ENCODE measurements at regions not wholly inside any gene's neighbourhood (a gene's known extent, or its start where the extent isn't known, plus 50 kb on each side); places are given as distances from the start of the nearest gene placed in this dataset.

DNA sequence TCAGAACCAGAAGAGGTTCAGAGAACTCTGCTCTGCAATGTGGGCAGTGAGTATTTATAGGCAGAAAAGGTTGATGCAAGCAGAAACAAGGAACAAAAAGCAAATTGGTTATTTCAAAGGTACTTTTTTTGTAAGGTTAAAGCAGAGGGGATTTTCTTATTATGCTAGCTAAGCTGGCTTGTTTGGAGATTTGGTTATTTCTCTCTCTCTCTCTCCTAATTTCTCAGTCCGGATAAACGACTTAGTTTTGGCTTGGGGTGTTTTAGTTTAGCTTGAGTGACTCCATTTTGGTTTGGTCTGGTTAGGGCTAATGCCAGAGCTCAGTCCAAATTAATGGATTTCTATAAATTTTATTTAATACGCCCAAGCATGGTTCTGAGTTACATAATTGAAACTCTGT is 566.8 kb downstream of the SH2D4B start:
- Histone ChIP-seq H3K9me3 (ENCODE audit: control insufficient read depth, insufficient read depth, low read length) (0 out of 2 replicates have a peak, but pooled peaks cover 2% of the 10 kb centered on the region), H3K4me3 (ENCODE audit: low read depth, low read length) (no peak overlapping the region), H3K27me3 (ENCODE audit: control insufficient read depth, insufficient read depth, low read length) (no peaks in the 10 kb centered on the region), H3K27ac (ENCODE audit: low read depth, low read length) (no peak overlapping the region)
- TF ChIP-seq, protein P1, sequence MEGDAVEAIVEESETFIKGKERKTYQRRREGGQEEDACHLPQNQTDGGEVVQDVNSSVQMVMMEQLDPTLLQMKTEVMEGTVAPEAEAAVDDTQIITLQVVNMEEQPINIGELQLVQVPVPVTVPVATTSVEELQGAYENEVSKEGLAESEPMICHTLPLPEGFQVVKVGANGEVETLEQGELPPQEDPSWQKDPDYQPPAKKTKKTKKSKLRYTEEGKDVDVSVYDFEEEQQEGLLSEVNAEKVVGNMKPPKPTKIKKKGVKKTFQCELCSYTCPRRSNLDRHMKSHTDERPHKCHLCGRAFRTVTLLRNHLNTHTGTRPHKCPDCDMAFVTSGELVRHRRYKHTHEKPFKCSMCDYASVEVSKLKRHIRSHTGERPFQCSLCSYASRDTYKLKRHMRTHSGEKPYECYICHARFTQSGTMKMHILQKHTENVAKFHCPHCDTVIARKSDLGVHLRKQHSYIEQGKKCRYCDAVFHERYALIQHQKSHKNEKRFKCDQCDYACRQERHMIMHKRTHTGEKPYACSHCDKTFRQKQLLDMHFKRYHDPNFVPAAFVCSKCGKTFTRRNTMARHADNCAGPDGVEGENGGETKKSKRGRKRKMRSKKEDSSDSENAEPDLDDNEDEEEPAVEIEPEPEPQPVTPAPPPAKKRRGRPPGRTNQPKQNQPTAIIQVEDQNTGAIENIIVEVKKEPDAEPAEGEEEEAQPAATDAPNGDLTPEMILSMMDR (IDR thresholded peaks at IDR 0.05; ENCODE audit: low read depth, low read length) = no peak
- POLR2A ChIA-PET = no interaction called here
- DNase-seq (ENCODE audit: low read depth, low spot score) = no peak
- CTCF ChIA-PET = no interaction called here

- CTCF ChIA-PET = no interaction called here
These were observed 571.0 kb downstream of the SH2D4B start for GRCh38 chr10:81108516-81109199.

DNA sequence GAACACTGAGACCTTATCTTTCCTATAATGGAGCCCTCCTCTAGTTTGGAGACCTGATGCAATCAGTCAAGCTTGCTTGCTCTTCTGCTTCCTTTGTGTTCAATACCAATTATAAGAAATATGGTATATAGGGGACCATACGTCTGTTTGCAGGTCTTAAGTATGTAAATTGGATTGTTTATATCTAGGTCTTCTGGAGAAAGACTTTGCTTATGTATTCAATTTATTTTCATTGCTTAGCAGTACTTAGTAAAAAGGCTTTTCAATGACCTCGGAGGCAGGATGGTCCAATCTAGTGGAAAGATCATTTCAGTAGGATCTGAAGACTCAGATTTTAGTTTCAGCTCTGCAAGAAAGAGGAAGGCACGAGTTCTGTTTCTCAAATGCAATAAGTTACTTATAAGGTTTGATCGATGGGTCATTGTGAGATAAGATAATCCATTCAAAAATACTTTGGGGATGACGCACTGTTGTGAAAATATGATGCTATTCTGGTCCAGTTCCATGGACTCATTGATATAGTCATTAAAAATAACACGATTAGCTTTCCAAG is 571.6 kb downstream of the SH2D4B start:
- Histone ChIP-seq H3K27me3 (ENCODE audit: control insufficient read depth, insufficient read depth, low read length) (no peaks in the 10 kb centered on the region), H3K27ac (ENCODE audit: low read depth, low read length) (no peak overlapping the region), H3K9me3 (ENCODE audit: control insufficient read depth, insufficient read depth, low read length) (peaks cover 8% of the 10 kb centered on the region), H3K4me3 (ENCODE audit: low read depth, low read length) (no peak overlapping the region)
- no peak for DNase-seq (ENCODE audit: low read depth, low spot score)
- POLR2A ChIA-PET = no interaction called here
- CTCF ChIA-PET = no interaction called here
- TF ChIP-seq, protein P1 (IDR thresholded peaks at IDR 0.05; ENCODE audit: low read depth, low read length) = no peak

More at GRCh38 chr10:81108516-81109199, 571.0 kb downstream of the SH2D4B start:
- H3K9me3 ChIP-seq (ENCODE audit: control insufficient read depth, insufficient read depth, low read length) = peaks cover 4% of the 10 kb centered on the region
- H3K4me3 ChIP-seq (ENCODE audit: low read depth, low read length) = no peak overlapping the region
- no peaks in the 10 kb centered on the region for H3K27me3 ChIP-seq (ENCODE audit: control insufficient read depth, insufficient read depth, low read length)
- no peak for DNase-seq (ENCODE audit: low read depth, low spot score)
- POLR2A ChIA-PET = no interaction called here
- TF ChIP-seq, protein P1 (IDR thresholded peaks at IDR 0.05; ENCODE audit: low read depth, low read length) = no peak
- H3K27ac ChIP-seq (ENCODE audit: low read depth, low read length) = no peak overlapping the region

DNA sequence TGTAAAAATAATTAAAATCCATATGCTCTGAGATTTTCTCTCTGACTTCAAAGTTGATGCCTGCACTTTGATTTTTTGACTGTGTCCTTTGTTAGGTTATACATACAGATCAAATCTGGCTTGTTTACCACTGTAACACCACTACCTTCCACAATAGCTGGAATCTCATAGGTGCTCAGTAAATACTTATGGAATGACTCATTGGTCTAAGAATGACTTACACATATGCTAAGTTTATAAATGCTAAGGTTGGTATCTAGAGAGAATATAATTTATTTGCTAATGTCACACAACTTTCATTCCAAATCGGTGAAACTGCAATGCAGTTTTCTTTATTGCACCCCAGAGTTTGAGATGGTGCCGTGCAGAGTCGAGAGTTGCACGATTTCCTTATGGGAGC is 578.5 kb downstream of the SH2D4B start:
- no peak for DNase-seq (ENCODE audit: low read depth, low spot score)
- no peak overlapping the region for H3K4me3 ChIP-seq (ENCODE audit: low read depth, low read length)

GRCh38 chr10:81116990-81117389 is 579.3 kb downstream of the SH2D4B start:
- Histone ChIP-seq H3K27ac (ENCODE audit: low read depth, low read length) (no peak overlapping the region), H3K27me3 (ENCODE audit: control insufficient read depth, insufficient read depth, low read length) (no peaks in the 10 kb centered on the region), H3K4me3 (ENCODE audit: low read depth, low read length) (no peak overlapping the region), H3K9me3 (ENCODE audit: control insufficient read depth, insufficient read depth, low read length) (peaks cover 16% of the 10 kb centered on the region)
- no peak for DNase-seq (ENCODE audit: low read depth, low spot score)
- TF ChIP-seq, protein P1 (IDR thresholded peaks at IDR 0.05; ENCODE audit: low read depth, low read length) = no peak
- ChIA-PET CTCF (no interaction called here), POLR2A (no interaction called here)

More for the DNA sequence above, 578.5 kb downstream of the SH2D4B start:
- H3K27ac ChIP-seq (ENCODE audit: low read depth, low read length) = no peak overlapping the region
- TF ChIP-seq, protein P1 (IDR thresholded peaks at IDR 0.05; ENCODE audit: low read depth, low read length) = no peak
- CTCF ChIA-PET = no interaction called here
- POLR2A ChIA-PET = no interaction called here
- H3K9me3 ChIP-seq (ENCODE audit: control insufficient read depth, insufficient read depth, low read length) = peaks cover 16% of the 10 kb centered on the region
- H3K27me3 ChIP-seq (ENCODE audit: control insufficient read depth, insufficient read depth, low read length) = no peaks in the 10 kb centered on the region
